ENCODE measurements at regions not wholly inside any gene's neighbourhood (a gene's known extent, or its start where the extent isn't known, plus 50 kb on each side); places are given as distances from the start of the nearest gene placed in this dataset.

- TF ChIP-seq, protein P1, sequence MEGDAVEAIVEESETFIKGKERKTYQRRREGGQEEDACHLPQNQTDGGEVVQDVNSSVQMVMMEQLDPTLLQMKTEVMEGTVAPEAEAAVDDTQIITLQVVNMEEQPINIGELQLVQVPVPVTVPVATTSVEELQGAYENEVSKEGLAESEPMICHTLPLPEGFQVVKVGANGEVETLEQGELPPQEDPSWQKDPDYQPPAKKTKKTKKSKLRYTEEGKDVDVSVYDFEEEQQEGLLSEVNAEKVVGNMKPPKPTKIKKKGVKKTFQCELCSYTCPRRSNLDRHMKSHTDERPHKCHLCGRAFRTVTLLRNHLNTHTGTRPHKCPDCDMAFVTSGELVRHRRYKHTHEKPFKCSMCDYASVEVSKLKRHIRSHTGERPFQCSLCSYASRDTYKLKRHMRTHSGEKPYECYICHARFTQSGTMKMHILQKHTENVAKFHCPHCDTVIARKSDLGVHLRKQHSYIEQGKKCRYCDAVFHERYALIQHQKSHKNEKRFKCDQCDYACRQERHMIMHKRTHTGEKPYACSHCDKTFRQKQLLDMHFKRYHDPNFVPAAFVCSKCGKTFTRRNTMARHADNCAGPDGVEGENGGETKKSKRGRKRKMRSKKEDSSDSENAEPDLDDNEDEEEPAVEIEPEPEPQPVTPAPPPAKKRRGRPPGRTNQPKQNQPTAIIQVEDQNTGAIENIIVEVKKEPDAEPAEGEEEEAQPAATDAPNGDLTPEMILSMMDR (conservative IDR thresholded peaks at IDR 0.05 in 1 of 2, IDR thresholded peaks at IDR 0.05 in 1 of 2; ENCODE audit: low read depth in 1 of 2, low read length in 2 of 2), result no peak
- no peak for TF ChIP-seq EZH2 (IDR thresholded peaks at IDR 0.05; ENCODE audit: low read length, missing control alignments)
Measured at GRCh38 chr22:33160525-33160924, 102.3 kb upstream of the SYN3 start.
